Esophagus (tissue), 2 donors: ENCODE measurements at regions not wholly inside any gene's neighbourhood (a gene's known extent, or its start where the extent isn't known, plus 50 kb on each side); places are given as distances from the start of the nearest gene placed in this dataset.

Source experiments
- H3K27ac ChIP-seq, 2 donors: one replicate each; pipeline ENCODE4 v1.5.1; 2013; ENCODE audit warnings: low read depth in 2 of 2, mild to moderate bottlenecking in 2 of 2, inconsistent platforms in 1 of 2, low read length in 1 of 2, moderate library complexity in 1 of 2
- H3K27me3 ChIP-seq, 2 donors: one replicate each; pipeline ENCODE4 v1.6.1; 2013; ENCODE audit warnings: low read length in 2 of 2, control low read depth in 1 of 2, mild to moderate bottlenecking in 1 of 2; ENCODE audit not compliant: insufficient read depth in 2 of 2, control insufficient read depth in 1 of 2
- H3K36me3 ChIP-seq, 2 donors: one replicate each; pipeline ENCODE4 v1.6.1; 2013; ENCODE audit warnings: low read length in 1 of 2; ENCODE audit not compliant: control insufficient read depth in 2 of 2, insufficient read depth in 2 of 2
- H3K4me1 ChIP-seq, 2 donors: one replicate each; pipeline ENCODE4 v1.6.1; 2013; ENCODE audit warnings: low read length in 1 of 2; ENCODE audit not compliant: control insufficient read depth in 2 of 2, insufficient read depth in 2 of 2
- H3K4me3 ChIP-seq, 2 donors: one replicate each; pipeline ENCODE4 v1.5.1; 2013; ENCODE audit warnings: low read length in 2 of 2, mild to moderate bottlenecking in 2 of 2, low read depth in 1 of 2, moderate library complexity in 1 of 2
- H3K9me3 ChIP-seq, 2 donors: one replicate each; pipeline ENCODE4 v1.6.1; 2013; ENCODE audit warnings: mild to moderate bottlenecking in 2 of 2, low read depth in 1 of 2, low read length in 1 of 2, moderate library complexity in 1 of 2; ENCODE audit not compliant: control insufficient read depth in 2 of 2, insufficient read depth in 1 of 2
- WGBS, 2 donors: extraction: QIAGEN DNeasy Blood & Tissue Kit; methylation state at CpG; one replicate each; pipeline ENCODE4 v1.1.7; 2013; 5-methylcytosine and 5-hydroxymethylcytosine counted together
- donor health status: healthy with polysubstance abuse.
- donor health status: Bipolar disorder and iron deficiency.

DNA sequence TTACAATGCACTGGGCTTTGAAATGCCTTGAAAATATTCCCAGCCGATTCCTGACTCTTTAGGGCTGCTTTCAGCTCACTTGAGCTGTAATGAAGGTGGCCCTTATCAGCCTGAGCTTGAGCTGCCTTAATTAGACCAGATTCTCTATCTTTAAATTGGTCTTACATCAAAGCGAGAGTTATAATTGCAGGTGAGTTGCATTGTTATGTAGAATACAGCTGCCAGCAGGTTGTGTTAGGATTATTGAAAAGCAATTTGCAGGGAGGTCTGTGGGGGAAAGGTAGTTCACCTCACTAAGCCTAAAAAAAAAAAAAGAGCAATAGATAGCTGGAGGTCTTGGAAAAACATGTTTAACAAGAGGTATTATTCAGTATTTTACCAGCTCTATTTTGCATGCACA, 142.2 kb upstream of the HABP2 start:
- H3K36me3 ChIP-seq = no peaks in the 10 kb centered on the region
- H3K27me3 ChIP-seq = no peaks in the 10 kb centered on the region
- no peak overlapping the region for H3K27ac ChIP-seq
- no peaks in the 10 kb centered on the region for H3K4me1 ChIP-seq
- WGBS, 2 donors = 69 to 70% methylated on average over 2 of the region's 2 CpGs
- H3K9me3 ChIP-seq = no peaks in the 10 kb centered on the region
- H3K4me3 ChIP-seq = no peak overlapping the region

DNA sequence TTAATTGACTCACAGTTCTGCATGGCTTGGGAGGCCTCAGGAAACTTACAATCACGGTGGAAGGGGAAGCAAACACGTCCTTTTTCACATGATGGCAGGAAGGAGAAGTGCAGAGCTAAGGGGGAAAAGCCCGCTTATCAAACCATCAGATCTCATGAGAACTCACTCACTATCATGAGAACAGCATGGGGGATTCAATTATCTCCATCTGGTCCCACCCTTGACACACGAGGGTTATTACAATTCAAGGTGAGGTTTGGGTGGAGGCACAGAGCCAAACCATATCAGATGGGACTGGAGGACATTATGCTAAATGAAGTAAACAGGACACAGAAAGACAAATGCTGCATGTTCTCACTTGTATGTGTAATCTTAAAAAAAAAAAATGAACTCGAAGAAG, 141.4 kb upstream of the HABP2 start:
- H3K9me3 ChIP-seq = no peaks in the 10 kb centered on the region
- no peak overlapping the region for H3K4me3 ChIP-seq
- no peaks in the 10 kb centered on the region for H3K27me3 ChIP-seq
- WGBS, 2 donors = 36 to 41% methylated on average over 5 of the region's 5 CpGs
- no peaks in the 10 kb centered on the region for H3K4me1 ChIP-seq
- no peaks in the 10 kb centered on the region for H3K36me3 ChIP-seq
- H3K27ac ChIP-seq = no peak overlapping the region

DNA sequence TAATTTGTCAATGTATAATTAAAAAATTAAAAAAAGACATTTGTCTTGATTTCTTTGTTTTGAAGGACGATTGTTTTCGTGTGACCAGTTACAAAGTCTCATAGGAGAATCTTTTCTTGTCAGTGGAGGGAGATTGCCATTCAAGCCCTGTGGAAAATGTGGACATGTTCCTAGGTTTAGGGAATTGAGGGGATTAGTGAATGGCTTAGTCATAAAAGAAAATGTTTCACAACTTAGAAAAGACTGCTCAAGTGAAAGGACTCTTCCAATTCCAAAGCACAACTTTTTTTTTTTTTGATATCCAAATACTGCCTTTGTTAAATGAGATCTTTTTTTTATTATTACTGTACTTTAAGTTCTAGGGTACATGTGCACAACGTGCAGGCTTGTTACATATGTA, 140.7 kb upstream of the HABP2 start:
- Histone ChIP-seq H3K27me3 (no peaks in the 10 kb centered on the region), H3K4me3 (no peak overlapping the region), H3K9me3 (no peaks in the 10 kb centered on the region), H3K27ac (no peak overlapping the region), H3K36me3 (no peaks in the 10 kb centered on the region), H3K4me1 (no peaks in the 10 kb centered on the region)
- WGBS, 2 donors = 34 to 62% methylated on average over 3 of the region's 3 CpGs

DNA sequence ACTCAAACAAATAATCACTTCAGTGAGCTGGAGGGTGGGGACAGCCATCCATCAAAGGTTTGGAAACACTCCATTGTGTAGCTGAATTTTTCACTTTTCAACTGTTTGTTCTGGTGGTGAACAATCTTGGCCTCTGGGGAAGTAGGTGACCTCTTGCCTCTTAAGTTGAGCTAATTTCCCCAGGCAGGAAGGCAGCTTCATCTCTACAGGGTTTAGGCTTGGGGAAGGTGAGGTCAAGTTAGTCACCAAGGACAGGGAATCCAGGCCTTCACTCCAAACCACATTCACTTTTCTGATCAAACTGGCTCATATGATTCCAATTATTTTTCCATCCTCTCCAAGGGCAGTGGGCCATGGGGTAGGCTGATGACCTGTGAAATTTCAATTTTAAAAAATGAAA, 138.3 kb upstream of the HABP2 start:
- Histone ChIP-seq H3K4me3 (no peak overlapping the region), H3K9me3 (peaks cover 0 to 2% of the 10 kb centered on the region in 2 donors), H3K27ac (no peak overlapping the region), H3K4me1 (no peaks in the 10 kb centered on the region), H3K27me3 (no peaks in the 10 kb centered on the region), H3K36me3 (no peaks in the 10 kb centered on the region)

DNA sequence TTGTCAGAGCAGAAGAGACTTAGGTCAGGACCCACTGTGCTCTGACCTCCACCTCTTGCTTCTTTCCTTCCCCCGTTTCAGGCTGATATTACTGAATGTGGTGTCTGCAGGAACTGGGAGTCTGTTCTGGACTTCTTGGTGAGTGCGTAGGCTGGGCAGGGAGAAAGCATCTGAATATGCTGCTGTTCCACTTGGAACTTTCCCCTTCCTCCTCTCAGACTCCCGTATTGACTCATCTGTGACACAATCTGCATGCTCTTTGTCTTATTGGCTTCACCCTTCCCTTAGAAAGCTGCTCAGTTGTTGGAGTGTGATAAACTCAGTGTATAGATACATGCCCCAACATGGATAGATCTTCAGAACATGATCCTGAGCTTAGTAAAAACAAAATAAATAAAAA, 137.6 kb upstream of the HABP2 start:
- Histone ChIP-seq H3K27me3 (no peaks in the 10 kb centered on the region), H3K27ac (no peak overlapping the region), H3K4me3 (no peak overlapping the region), H3K9me3 (peaks cover 0 to 2% of the 10 kb centered on the region in 2 donors), H3K36me3 (no peaks in the 10 kb centered on the region), H3K4me1 (no peaks in the 10 kb centered on the region)
- WGBS, 2 donors = 43 to 54% methylated on average over 3 of the region's 3 CpGs

DNA sequence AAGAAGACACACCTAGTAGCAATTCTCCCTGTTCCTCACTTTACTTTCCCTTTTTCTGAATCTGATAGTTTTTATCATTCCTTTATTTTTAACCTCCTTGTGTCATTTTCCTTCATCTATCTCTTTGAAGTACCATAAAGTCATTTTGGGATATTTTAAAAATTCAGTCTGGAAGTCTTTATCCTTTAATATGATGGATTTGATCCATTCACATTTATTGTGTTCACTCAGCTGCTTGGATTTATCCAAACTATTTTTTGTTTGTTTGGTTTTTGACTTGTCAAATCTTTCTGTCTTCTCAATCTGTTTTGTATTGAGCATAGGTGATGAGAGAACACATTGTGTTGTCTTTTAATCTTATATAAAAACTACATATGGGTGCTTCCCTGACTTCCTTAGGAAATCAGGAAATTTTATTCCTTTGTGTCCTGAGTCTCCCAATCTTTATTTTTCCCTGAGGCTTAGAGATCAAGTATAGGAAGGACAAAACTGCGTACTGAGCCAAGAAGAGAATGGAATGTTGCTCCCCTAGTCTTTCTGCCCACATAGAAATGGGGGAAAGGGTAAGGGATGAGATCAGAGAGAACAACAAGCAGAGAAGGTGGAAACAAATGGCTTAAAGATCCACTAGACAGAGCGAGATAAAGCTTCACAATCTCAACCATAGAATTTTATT, 132.7 kb upstream of the HABP2 start:
- Histone ChIP-seq H3K9me3 (peaks cover 0 to 9% of the 10 kb centered on the region in 2 donors), H3K27me3 (no peaks in the 10 kb centered on the region), H3K36me3 (no peaks in the 10 kb centered on the region), H3K4me1 (no peaks in the 10 kb centered on the region), H3K4me3 (no peak overlapping the region), H3K27ac (no peak overlapping the region)
- WGBS, 2 donors = 53 to 62% methylated on average over 2 of the region's 2 CpGs

DNA sequence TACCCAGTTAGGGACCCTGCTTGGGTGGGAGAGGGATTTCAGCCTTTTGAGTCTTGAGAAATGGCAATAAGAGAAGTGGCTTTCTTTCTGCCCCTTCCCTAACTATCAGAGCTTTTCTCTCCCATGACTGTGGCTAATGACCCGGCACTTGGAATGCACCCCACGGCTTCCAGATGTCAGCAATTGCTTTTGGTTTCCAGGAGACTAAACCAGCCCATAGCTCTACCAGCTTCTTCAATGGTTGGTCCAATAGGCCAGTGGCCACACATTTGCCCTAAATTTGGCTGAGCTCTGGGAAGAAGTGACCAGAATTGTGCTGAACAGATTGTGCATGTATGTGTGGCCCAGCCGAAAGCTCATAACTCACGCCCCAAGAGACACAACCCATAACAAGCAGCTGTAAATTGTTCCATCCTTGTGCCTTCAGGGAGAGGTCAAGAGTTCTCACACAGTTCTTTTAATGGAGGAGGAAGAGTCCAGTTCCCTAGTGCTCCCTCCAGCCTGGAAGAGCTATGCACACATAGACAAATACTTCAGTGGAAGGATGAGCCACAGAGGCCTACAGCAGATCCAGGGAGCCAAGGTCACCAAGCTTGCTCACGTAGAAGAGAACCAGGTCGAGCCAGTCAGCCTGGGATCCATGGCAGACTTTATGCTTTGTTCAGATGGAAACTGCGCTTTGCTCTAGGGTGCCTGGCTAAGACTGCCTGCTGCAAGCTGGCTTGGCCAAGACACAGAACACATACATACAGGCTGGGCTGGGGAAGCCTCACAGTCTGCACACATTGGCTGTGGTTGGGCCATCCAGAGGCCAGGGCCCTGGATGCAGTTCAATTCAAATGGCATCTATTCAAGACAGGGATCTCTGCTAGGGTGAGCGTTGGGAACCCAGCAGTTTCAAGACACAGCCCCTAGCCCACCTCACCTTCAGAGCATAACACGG, 131.8 kb upstream of the HABP2 start:
- no peak overlapping the region for H3K4me3 ChIP-seq
- 83 to 85% methylated on average over 9 of the region's 9 CpGs for WGBS, 2 donors
- H3K27me3 ChIP-seq = no peaks in the 10 kb centered on the region
- peaks cover 0 to 9% of the 10 kb centered on the region in 2 donors for H3K9me3 ChIP-seq
- H3K36me3 ChIP-seq = no peaks in the 10 kb centered on the region
- no peaks in the 10 kb centered on the region for H3K4me1 ChIP-seq
- H3K27ac ChIP-seq = no peak overlapping the region

DNA sequence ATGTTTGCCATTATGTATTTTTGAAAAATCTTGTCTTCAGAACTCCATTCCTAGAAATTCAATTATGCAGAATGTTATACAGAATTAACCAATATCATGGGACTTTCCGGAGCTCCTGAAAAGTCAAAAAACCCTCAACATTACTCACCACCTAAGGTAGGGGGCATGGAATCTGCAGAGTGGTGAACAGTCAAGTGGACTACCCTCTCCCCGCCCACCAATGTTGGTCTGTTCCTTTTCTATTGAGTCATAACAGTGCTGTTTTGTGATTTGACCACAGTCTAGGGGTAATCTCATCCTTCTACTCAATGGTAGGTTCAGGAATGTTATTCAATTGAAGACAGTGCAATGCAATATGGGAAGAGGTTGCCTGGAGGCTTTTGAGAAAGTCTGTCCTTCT, 130.5 kb upstream of the HABP2 start:
- Histone ChIP-seq H3K27me3 (no peaks in the 10 kb centered on the region), H3K9me3 (peaks cover 0 to 9% of the 10 kb centered on the region in 2 donors), H3K27ac (no peak overlapping the region), H3K4me3 (no peak overlapping the region), H3K4me1 (no peaks in the 10 kb centered on the region), H3K36me3 (no peaks in the 10 kb centered on the region)
- WGBS, 2 donors = 86 to 93% methylated on average over 2 of the region's 2 CpGs

DNA sequence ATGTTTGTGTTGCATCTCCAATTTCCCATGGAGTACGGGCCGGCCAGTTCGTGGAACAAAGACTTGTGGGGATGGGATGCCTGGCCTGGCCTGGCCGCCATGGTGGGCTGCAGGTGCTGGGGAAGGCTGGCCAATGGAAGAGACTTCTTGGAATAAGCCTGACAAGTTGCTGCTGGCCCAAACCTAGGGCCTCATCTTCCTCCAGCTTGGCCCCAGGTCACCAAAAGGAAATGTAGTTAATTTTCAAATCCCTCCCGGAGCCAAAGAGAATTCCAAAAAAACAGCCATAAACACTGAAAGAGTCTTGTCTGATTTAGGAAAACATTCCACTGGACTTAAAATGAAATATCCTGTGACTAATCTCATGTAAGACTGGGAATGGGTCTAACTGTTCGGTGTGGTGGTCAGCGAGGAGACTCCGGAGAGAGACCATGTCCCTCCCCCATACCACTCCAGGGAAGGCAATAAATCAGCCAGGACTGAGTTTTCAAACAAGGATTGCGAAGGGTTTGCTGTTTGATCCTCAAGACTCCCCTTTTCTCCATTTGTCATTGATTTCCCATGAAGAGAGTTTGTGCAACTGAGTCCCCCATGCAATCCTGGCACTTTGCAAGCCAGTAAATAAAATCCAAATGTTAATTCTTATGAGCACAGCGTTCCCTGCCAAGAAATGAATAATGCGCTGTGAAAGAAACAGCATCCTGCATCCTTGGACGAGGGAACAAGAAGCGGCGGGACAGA, 128.7 kb upstream of the HABP2 start:
- H3K27ac ChIP-seq = no peak overlapping the region
- WGBS, 2 donors = 69 to 73% methylated on average over 14 of the region's 14 CpGs
- H3K27me3 ChIP-seq = no peaks in the 10 kb centered on the region
- no peak overlapping the region for H3K4me3 ChIP-seq
- no peaks in the 10 kb centered on the region for H3K4me1 ChIP-seq
- H3K36me3 ChIP-seq = no peaks in the 10 kb centered on the region
- peaks cover 0 to 7% of the 10 kb centered on the region in 2 donors for H3K9me3 ChIP-seq
